ENCODE measurements at regions not wholly inside any gene's neighbourhood (a gene's known extent, or its start where the extent isn't known, plus 50 kb on each side); places are given as distances from the start of the nearest gene placed in this dataset.
"Not testable (repeated sequence)": the region's sequence is repeated elsewhere in the genome, so short reads cannot be mapped to it uniquely, and the experiment has no call there.

DNA sequence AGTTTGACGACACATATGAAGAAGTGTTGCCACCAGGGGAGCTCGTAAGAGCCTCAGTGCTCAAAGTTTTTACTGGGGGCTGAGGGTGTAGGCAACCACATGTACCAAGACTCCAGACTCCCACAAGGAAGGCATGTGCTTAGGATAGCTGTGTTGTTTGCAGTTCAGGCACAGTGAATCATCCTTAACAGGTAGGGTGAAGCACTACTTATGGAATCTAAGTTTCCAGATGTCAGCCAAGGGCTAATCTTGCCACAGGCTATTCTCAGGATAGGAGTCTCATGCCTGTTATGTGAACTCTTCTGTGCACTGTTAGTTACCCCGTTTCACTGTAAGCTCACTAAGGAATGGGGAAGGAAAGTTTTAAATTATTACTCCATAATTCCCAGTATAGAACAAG lies 202.6 kb downstream of the TMA16 start:
- H3K9me3 ChIP-seq (ENCODE audit: low read length), result no peaks in the 10 kb centered on the region
- no peaks in the 10 kb centered on the region for H3F3A ChIP-seq (ENCODE audit: insufficient read depth, low read length, poor library complexity, severe bottlenecking)
- H3K36me3 ChIP-seq (ENCODE audit: insufficient read depth, low read length), result no peaks in the 10 kb centered on the region
- no peak overlapping the region for H3K4me2 ChIP-seq (ENCODE audit: low read length)
- H3K9ac ChIP-seq (ENCODE audit: low read length), result no peak overlapping the region
- H3K27me3 ChIP-seq (ENCODE audit: insufficient read depth, low read depth, low read length), result no peaks in the 10 kb centered on the region
- H4K20me1 ChIP-seq (ENCODE audit: insufficient read depth), result no peaks in the 10 kb centered on the region
- H3K4me3 ChIP-seq (ENCODE audit: low read length), result no peak overlapping the region
- no peak for TF ChIP-seq RAD21 (conservative IDR thresholded peaks at IDR 0.05)
- TF ChIP-seq EP300 (conservative IDR thresholded peaks at IDR 0.05; ENCODE audit: poor library complexity, severe bottlenecking), result no peak
- no peak for TF ChIP-seq POLR2AphosphoS5 (IDR thresholded peaks at IDR 0.05)
- TF ChIP-seq EZH2 (IDR thresholded peaks at IDR 0.05; ENCODE audit: borderline replicate concordance, insufficient read depth, low read length, poor library complexity, severe bottlenecking), result no peak
- no peak for TF ChIP-seq TAF1 (IDR thresholded peaks at IDR 0.05; ENCODE audit: low read depth)
- TF ChIP-seq, protein P1, sequence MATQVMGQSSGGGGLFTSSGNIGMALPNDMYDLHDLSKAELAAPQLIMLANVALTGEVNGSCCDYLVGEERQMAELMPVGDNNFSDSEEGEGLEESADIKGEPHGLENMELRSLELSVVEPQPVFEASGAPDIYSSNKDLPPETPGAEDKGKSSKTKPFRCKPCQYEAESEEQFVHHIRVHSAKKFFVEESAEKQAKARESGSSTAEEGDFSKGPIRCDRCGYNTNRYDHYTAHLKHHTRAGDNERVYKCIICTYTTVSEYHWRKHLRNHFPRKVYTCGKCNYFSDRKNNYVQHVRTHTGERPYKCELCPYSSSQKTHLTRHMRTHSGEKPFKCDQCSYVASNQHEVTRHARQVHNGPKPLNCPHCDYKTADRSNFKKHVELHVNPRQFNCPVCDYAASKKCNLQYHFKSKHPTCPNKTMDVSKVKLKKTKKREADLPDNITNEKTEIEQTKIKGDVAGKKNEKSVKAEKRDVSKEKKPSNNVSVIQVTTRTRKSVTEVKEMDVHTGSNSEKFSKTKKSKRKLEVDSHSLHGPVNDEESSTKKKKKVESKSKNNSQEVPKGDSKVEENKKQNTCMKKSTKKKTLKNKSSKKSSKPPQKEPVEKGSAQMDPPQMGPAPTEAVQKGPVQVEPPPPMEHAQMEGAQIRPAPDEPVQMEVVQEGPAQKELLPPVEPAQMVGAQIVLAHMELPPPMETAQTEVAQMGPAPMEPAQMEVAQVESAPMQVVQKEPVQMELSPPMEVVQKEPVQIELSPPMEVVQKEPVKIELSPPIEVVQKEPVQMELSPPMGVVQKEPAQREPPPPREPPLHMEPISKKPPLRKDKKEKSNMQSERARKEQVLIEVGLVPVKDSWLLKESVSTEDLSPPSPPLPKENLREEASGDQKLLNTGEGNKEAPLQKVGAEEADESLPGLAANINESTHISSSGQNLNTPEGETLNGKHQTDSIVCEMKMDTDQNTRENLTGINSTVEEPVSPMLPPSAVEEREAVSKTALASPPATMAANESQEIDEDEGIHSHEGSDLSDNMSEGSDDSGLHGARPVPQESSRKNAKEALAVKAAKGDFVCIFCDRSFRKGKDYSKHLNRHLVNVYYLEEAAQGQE (IDR thresholded peaks at IDR 0.05; ENCODE audit: borderline replicate concordance), result no peak
- no peak for TF ChIP-seq CTCF (IDR thresholded peaks at IDR 0.05; ENCODE audit: poor library complexity, severe bottlenecking)
- TF ChIP-seq MXI1 (conservative IDR thresholded peaks at IDR 0.05; ENCODE audit: poor library complexity, severe bottlenecking), result no peak
- TF ChIP-seq SMC3 (conservative IDR thresholded peaks at IDR 0.05; ENCODE audit: poor library complexity), result no peak
- H3K27ac ChIP-seq (ENCODE audit: low read length), result no peak overlapping the region
- H3K79me2 ChIP-seq (replicated peaks; ENCODE audit: insufficient read depth, low read length), result no peaks in the 10 kb centered on the region
- no peak overlapping the region for H2AFZ ChIP-seq (ENCODE audit: low read depth, low read length)
- H3K9me2 ChIP-seq (ENCODE audit: insufficient read depth, low read length), result no peaks in the 10 kb centered on the region

GRCh38 chr4:163700383-163700782 lies 205.9 kb downstream of the TMA16 start:
- not testable (repeated sequence) for H2AFZ ChIP-seq (ENCODE audit: low read depth, low read length); H3K4me2 ChIP-seq (ENCODE audit: low read length); H3K4me3 ChIP-seq (ENCODE audit: low read length); H3K9me2 ChIP-seq (ENCODE audit: insufficient read depth, low read length); H3K27ac ChIP-seq (ENCODE audit: low read length); H3K36me3 ChIP-seq (ENCODE audit: insufficient read depth, low read length); H3F3A ChIP-seq (ENCODE audit: insufficient read depth, low read length, poor library complexity, severe bottlenecking); H4K20me1 ChIP-seq (ENCODE audit: insufficient read depth); H3K9ac ChIP-seq (ENCODE audit: low read length); H3K27me3 ChIP-seq (ENCODE audit: insufficient read depth, low read depth, low read length); H3K79me2 ChIP-seq (replicated peaks; ENCODE audit: insufficient read depth, low read length); H3K9me3 ChIP-seq (ENCODE audit: low read length)

- H3K9me3 ChIP-seq (ENCODE audit: low read length), result no peaks in the 10 kb centered on the region
- no peaks in the 10 kb centered on the region for H3K27me3 ChIP-seq (ENCODE audit: insufficient read depth, low read depth, low read length)
- no peaks in the 10 kb centered on the region for H4K20me1 ChIP-seq (ENCODE audit: insufficient read depth)
- no peak overlapping the region for H3K9ac ChIP-seq (ENCODE audit: low read length)
- H3K4me2 ChIP-seq (ENCODE audit: low read length), result no peak overlapping the region
- no peaks in the 10 kb centered on the region for H3K9me2 ChIP-seq (ENCODE audit: insufficient read depth, low read length)
- H3K79me2 ChIP-seq (replicated peaks; ENCODE audit: insufficient read depth, low read length), result no peaks in the 10 kb centered on the region
- H3K4me3 ChIP-seq (ENCODE audit: low read length), result no peak overlapping the region
- H3K36me3 ChIP-seq (ENCODE audit: insufficient read depth, low read length), result no peaks in the 10 kb centered on the region
- H3K27ac ChIP-seq (ENCODE audit: low read length), result no peak overlapping the region
- TF ChIP-seq SMC3 (conservative IDR thresholded peaks at IDR 0.05; ENCODE audit: poor library complexity) (peak; percentile 35), TAF1 (IDR thresholded peaks at IDR 0.05; ENCODE audit: low read depth) (no peak), POLR2AphosphoS5 (IDR thresholded peaks at IDR 0.05) (peak; percentile 86), EP300 (conservative IDR thresholded peaks at IDR 0.05; ENCODE audit: poor library complexity, severe bottlenecking) (peak; percentile 94), MXI1 (conservative IDR thresholded peaks at IDR 0.05; ENCODE audit: poor library complexity, severe bottlenecking) (no peak), CTCF (IDR thresholded peaks at IDR 0.05; ENCODE audit: poor library complexity, severe bottlenecking) (peak; percentile 50), RAD21 (conservative IDR thresholded peaks at IDR 0.05) (peak; percentile 51)
- H3F3A ChIP-seq (ENCODE audit: insufficient read depth, low read length, poor library complexity, severe bottlenecking), result no peaks in the 10 kb centered on the region
- H2AFZ ChIP-seq (ENCODE audit: low read depth, low read length), result no peak overlapping the region
These were observed 207.4 kb downstream of the TMA16 start for GRCh38 chr4:163701916-163702315.
